Gastrocnemius medialis (tissue), 4 donors: ENCODE measurements at regions not wholly inside any gene's neighbourhood (a gene's known extent, or its start where the extent isn't known, plus 50 kb on each side); places are given as distances from the start of the nearest gene placed in this dataset.

Experiments used
- ATAC-seq, 2 donors: fragments of 150-250 bp; one replicate each; pipeline ENCODE4 v1.9.1; 2016
- DNase-seq, 2 donors: peaks; one replicate each; pipeline ENCODE4 v3.0.0-alpha.2; 2019
- H3K27ac ChIP-seq, 4 donors: fragments of 200-600 bp; sonication (generic); 1 replicate in 1 of 4; 2 replicates in 3 of 4; pipeline ENCODE4 v1.5.1; 2016 to 2018; ENCODE audit warnings: mild to moderate bottlenecking in 2 of 4, moderate library complexity in 1 of 4
- H3K27me3 ChIP-seq, 3 donors: fragments of 200-600 bp; sonication (generic) in 2 of 3; 1 replicate in 1 of 3; 2 replicates in 2 of 3; pipeline versions ENCODE4 v1.5.1 to v1.6.0; 2016 to 2019; ENCODE audit warnings: mild to moderate bottlenecking in 1 of 3, moderate library complexity in 1 of 3
- H3K36me3 ChIP-seq, 2 donors: fragments of 200-600 bp; sonication (generic) in 1 of 2; one replicate each; pipeline ENCODE4 v1.5.1; 2017 to 2018
- H3K4me1 ChIP-seq, 2 donors: fragments of 200-600 bp; sonication (generic) in 1 of 2; one replicate each; pipeline ENCODE4 v1.5.1; 2016 to 2017; ENCODE audit warnings: mild to moderate bottlenecking in 2 of 2
- H3K4me3 ChIP-seq, 4 donors: fragments of 200-600 bp; sonication (generic) in 3 of 4; 1 replicate in 1 of 4; 2 replicates in 3 of 4; pipeline ENCODE4 v1.5.1; 2016 to 2019; ENCODE audit warnings: mild to moderate bottlenecking in 2 of 4
- H3K9me3 ChIP-seq, 3 donors: fragments of 200-600 bp; sonication (generic) in 2 of 3; 1 replicate in 1 of 3; 2 replicates in 2 of 3; pipeline ENCODE4 v1.5.1; 2016 to 2019
- CTCF ChIP-seq, 5 experiments: fragments of 450-650 bp in 3 of 5; fragments of 200-600 bp in 2 of 5; sonication (generic) in 2 of 5; IDR thresholded peaks in 4 of 5; conservative IDR thresholded peaks in 1 of 5; 1 replicate in 4 of 5; 2 replicates in 1 of 5; pipeline ENCODE4 v1.5.1; 2016 to 2019; ENCODE audit warnings: antibody characterized with exemption in 5 of 5, mild to moderate bottlenecking in 3 of 5, moderate library complexity in 3 of 5
- POLR2A ChIP-seq, 2 donors: fragments of 450-650 bp; IDR thresholded peaks; one replicate each; pipeline ENCODE4 v1.6.1; 2017; ENCODE audit warnings: antibody characterized with exemption in 2 of 2, mild to moderate bottlenecking in 2 of 2, moderate library complexity in 2 of 2
- in situ Hi-C, 4 donors: fragments of 200-750 bp; cut with MboI; loops; one replicate each; pipeline versions ENCODE4 v1.15.0 to v1.8.0; 2017; ENCODE audit warnings: low sequenced_read_pairs in 4 of 4
- intact Hi-C: fragments of 100-400 bp; cut with DNase I; formaldehyde crosslinking; loops from one replicate; pipeline ENCODE4 v1.15.1; 2023; ENCODE audit warnings: low total_unique reads

- in situ Hi-C loops, result no loop called here
- ATAC-seq, result no peak
- Histone ChIP-seq H3K27me3 (no peaks in the 10 kb centered on the region), H3K4me3 (no peak overlapping the region), H3K36me3 (no peaks in the 10 kb centered on the region), H3K9me3 (no peaks in the 10 kb centered on the region), H3K4me1 (no peaks in the 10 kb centered on the region), H3K27ac (no peak overlapping the region)
- TF ChIP-seq POLR2A (IDR thresholded peaks at IDR 0.05) (no peak), CTCF (IDR thresholded peaks at IDR 0.05 in 4 of 5, conservative IDR thresholded peaks at IDR 0.05 in 1 of 5) (no peak)
- intact Hi-C loops, result no loop called here
- no peak for DNase-seq
Measured at GRCh38 chr13:106225126-106225525, 310.3 kb downstream of the EFNB2 start.

- Histone ChIP-seq H3K27ac (no peak overlapping the region), H3K4me1 (no peaks in the 10 kb centered on the region), H3K4me3 (no peak overlapping the region), H3K9me3 (no peaks in the 10 kb centered on the region), H3K36me3 (no peaks in the 10 kb centered on the region), H3K27me3 (no peaks in the 10 kb centered on the region)
- DNase-seq, result no peak
- no peak for TF ChIP-seq CTCF (IDR thresholded peaks at IDR 0.05 in 4 of 5, conservative IDR thresholded peaks at IDR 0.05 in 1 of 5)
- no peak for TF ChIP-seq POLR2A (IDR thresholded peaks at IDR 0.05)
- intact Hi-C loops (no loop called here), in situ Hi-C loops (no loop called here)
- no peak for ATAC-seq
Measured at GRCh38 chr13:106220211-106220610, 315.3 kb downstream of the EFNB2 start.

DNA sequence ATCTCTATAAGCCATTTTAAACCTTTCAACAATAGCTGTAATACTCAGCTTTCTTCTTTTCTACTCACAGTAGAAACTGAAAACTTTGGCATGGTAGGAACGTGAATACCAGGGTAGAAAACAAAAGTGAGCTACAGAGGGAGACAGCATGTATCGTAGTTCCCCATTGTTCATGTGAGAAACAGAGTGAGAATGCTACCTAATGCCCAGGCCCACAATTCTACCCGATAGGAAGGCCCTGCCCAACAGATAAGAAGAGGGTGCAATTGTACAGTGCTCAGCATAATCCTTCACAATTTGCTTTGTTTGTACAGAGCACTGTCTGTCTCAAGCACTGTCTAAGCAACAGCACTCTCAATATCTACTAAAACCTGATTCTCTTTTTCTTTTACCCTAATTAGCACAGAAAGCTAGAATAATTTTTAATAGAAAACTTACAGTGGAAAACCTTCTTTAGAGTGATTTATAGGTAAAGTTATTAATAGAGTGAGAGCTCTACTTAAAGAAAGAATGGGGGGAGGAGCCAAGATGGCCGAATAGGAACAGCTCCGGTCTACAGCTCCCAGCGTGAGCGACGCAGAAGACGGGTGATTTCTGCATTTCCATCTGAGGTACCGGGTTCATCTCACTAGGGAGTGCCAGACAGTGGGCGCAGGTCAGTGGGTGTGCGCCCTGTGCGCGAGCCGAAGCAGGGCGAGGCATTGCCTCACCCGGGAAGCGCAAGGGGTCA lies 322.3 kb downstream of the EFNB2 start:
- ATAC-seq (no peak), DNase-seq (no peak)
- no peaks in the 10 kb centered on the region for H3K27me3 ChIP-seq
- intact Hi-C loops (no loop called here), in situ Hi-C loops (no loop called here)
- no peaks in the 10 kb centered on the region for H3K4me1 ChIP-seq
- H3K4me3 ChIP-seq, result no peak overlapping the region
- TF ChIP-seq CTCF (IDR thresholded peaks at IDR 0.05 in 4 of 5, conservative IDR thresholded peaks at IDR 0.05 in 1 of 5), result no peak
- TF ChIP-seq POLR2A (IDR thresholded peaks at IDR 0.05), result no peak
- no peaks in the 10 kb centered on the region for H3K9me3 ChIP-seq
- no peaks in the 10 kb centered on the region for H3K36me3 ChIP-seq
- H3K27ac ChIP-seq, result no peak overlapping the region

DNA sequence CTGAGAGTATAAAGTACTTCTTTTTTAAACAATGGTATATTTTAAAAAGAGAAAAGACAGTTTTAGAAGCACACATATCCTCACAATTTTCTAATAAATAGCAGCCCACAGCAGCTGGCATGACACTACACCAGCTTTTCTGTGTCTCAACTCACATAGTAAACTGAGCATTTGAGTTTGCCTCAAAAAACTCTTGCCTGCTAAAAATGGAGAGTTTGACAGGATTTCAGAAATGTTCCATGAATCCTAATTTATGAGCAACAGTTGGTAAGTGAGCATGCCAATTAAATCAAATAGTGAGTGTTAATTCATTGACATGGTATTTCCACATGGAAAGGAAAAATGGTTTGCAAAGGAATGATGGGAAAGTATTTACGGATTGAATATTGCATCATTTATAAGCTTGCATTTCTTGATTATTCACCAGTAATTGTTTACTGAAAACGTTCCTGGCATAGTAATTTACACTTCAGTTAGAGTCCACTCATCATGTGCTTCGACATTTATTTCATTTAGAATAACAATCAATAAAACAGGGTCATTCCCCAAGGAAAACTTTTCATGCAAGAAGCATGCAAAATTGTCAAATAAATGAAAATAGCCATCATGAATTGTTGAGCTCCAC lies 323.0 kb downstream of the EFNB2 start:
- no peaks in the 10 kb centered on the region for H3K36me3 ChIP-seq
- H3K27me3 ChIP-seq, result no peaks in the 10 kb centered on the region
- ATAC-seq, result no peak
- H3K4me1 ChIP-seq, result no peaks in the 10 kb centered on the region
- in situ Hi-C loops (no loop called here), intact Hi-C loops (no loop called here)
- TF ChIP-seq POLR2A (IDR thresholded peaks at IDR 0.05), result no peak
- no peak for TF ChIP-seq CTCF (IDR thresholded peaks at IDR 0.05 in 4 of 5, conservative IDR thresholded peaks at IDR 0.05 in 1 of 5)
- DNase-seq, result no peak
- no peaks in the 10 kb centered on the region for H3K9me3 ChIP-seq
- H3K27ac ChIP-seq, result no peak overlapping the region
- H3K4me3 ChIP-seq, result no peak overlapping the region
